Kidney (tissue), 13 donors: ENCODE measurements at regions not wholly inside any gene's neighbourhood (a gene's known extent, or its start where the extent isn't known, plus 50 kb on each side); places are given as distances from the start of the nearest gene placed in this dataset.
"Not testable (repeated sequence)": the region's sequence is repeated elsewhere in the genome, so short reads cannot be mapped to it uniquely, and the experiment has no call there.

ENCODE experiments used
- DNase-seq, 5 donors: peaks; one replicate each; pipeline ENCODE4 v3.0.0-alpha.2; 2013 to 2020
- FAIRE-seq: peaks from 2 replicates; lab custom pipeline; 2012; peaks lifted over from hg19 to GRCh38; lab: Jason Lieb, UNC
- H3K27ac ChIP-seq, 2 donors: one replicate each; pipeline ENCODE4 v1.7.0; 2013; ENCODE audit warnings: low read depth in 2 of 2, low read length in 2 of 2, inconsistent platforms in 1 of 2
- H3K27me3 ChIP-seq: one replicate; pipeline ENCODE4 v1.7.1; 2013; ENCODE audit warnings: low read length, inconsistent platforms; ENCODE audit not compliant: control insufficient read depth, insufficient read depth
- H3K36me3 ChIP-seq, 3 donors: one replicate each; pipeline versions ENCODE4 v1.7.0 to v1.7.1; 2013; ENCODE audit warnings: low read length in 3 of 3, control low read depth in 1 of 3, inconsistent platforms in 1 of 3; ENCODE audit not compliant: insufficient read depth in 3 of 3, control insufficient read depth in 2 of 3
- H3K4me1 ChIP-seq, 3 donors: one replicate each; pipeline versions ENCODE4 v1.7.0 to v1.7.1; 2013; ENCODE audit warnings: low read length in 3 of 3, inconsistent platforms in 1 of 3, low read depth in 1 of 3; ENCODE audit not compliant: control insufficient read depth in 2 of 3, insufficient read depth in 2 of 3
- H3K4me3 ChIP-seq, 3 donors: one replicate each; pipeline versions ENCODE4 v1.7.0 to v1.8.1; 2013; ENCODE audit warnings: low read length in 3 of 3, control low read depth in 1 of 3, inconsistent platforms in 1 of 3
- H3K9ac ChIP-seq, 3 donors: one replicate each; pipeline versions ENCODE4 v1.7.0 to v1.7.1; 2013; ENCODE audit warnings: low read length in 3 of 3, control low read depth in 1 of 3, inconsistent platforms in 1 of 3
- H3K9me3 ChIP-seq, 3 donors: one replicate each; pipeline versions ENCODE4 v1.7.0 to v1.7.1; 2013; ENCODE audit warnings: low read length in 3 of 3, control low read depth in 1 of 3, inconsistent platforms in 1 of 3; ENCODE audit not compliant: control insufficient read depth in 2 of 3, insufficient read depth in 1 of 3
- CTCF ChIP-seq: IDR thresholded peaks from 3 replicates; pipeline ENCODE4 v1.5.1; 2012; ENCODE audit warnings: mild to moderate bottlenecking, moderate library complexity, borderline replicate concordance; ENCODE audit not compliant: insufficient read depth; ENCODE audit errors: extremely low read depth
- intact Hi-C: fragments of 100-400 bp; cut with DNase I; formaldehyde crosslinking; loops from one replicate; pipeline ENCODE4 v1.11.1; 2022
- donor health status: control.
- donor health status: control.
- donor health status: control.
- donor health status: control.
- donor health status: control.
- donor health status: DM: yes; HTN: yes; CAD: no.
- donor health status: Normal renal cell carcinoma (clear cell type).

- Histone ChIP-seq H3K9me3 (no peaks in the 10 kb centered on the region), H3K9ac (no peak overlapping the region), H3K4me1 (no peaks in the 10 kb centered on the region), H3K4me3 (no peak overlapping the region), H3K36me3 (no peaks in the 10 kb centered on the region), H3K27me3 (no peaks in the 10 kb centered on the region), H3K27ac (no peak overlapping the region)
- no peak for FAIRE-seq
- intact Hi-C loops, result no loop called here
- TF ChIP-seq CTCF, result no peak
- DNase-seq, result no peak
Observed at GRCh38 chr14:105993814-105994213, 467.4 kb downstream of the TMEM121 start.

GRCh38 chr14:105995011-105995710 lies 468.8 kb downstream of the TMEM121 start:
- H3K36me3 ChIP-seq, intact Hi-C loops, DNase-seq, H3K9me3 ChIP-seq, H3K4me3 ChIP-seq, H3K27me3 ChIP-seq, H3K9ac ChIP-seq, H3K4me1 ChIP-seq, H3K27ac ChIP-seq, FAIRE-seq: not testable (repeated sequence)

- H3K9me3 ChIP-seq, FAIRE-seq, H3K4me1 ChIP-seq, H3K27ac ChIP-seq, H3K27me3 ChIP-seq, DNase-seq, H3K4me3 ChIP-seq, H3K36me3 ChIP-seq, H3K9ac ChIP-seq, intact Hi-C loops: not testable (repeated sequence)
Observed at GRCh38 chr14:105998597-105998996, 472.2 kb downstream of the TMEM121 start.

GRCh38 chr14:105999361-106000028 lies 473.1 kb downstream of the TMEM121 start:
- Histone ChIP-seq H3K27me3 (no peaks in the 10 kb centered on the region), H3K4me3 (no peak overlapping the region), H3K36me3 (no peaks in the 10 kb centered on the region), H3K9ac (no peak overlapping the region), H3K9me3 (no peaks in the 10 kb centered on the region), H3K27ac (no peak overlapping the region), H3K4me1 (no peaks in the 10 kb centered on the region)
- DNase-seq, result peak in 3 of 5 donors; percentile 11 to 75 (median 13)
- no peak for FAIRE-seq
- intact Hi-C loops, result no loop called here
- TF ChIP-seq CTCF, result no peak

GRCh38 chr14:106000029-106000511 lies 473.7 kb downstream of the TMEM121 start:
- H3K27me3 ChIP-seq, intact Hi-C loops, H3K36me3 ChIP-seq, H3K9me3 ChIP-seq, FAIRE-seq, H3K27ac ChIP-seq, H3K4me3 ChIP-seq, H3K4me1 ChIP-seq, H3K9ac ChIP-seq, DNase-seq: not testable (repeated sequence)

GRCh38 chr14:106001277-106001676 lies 474.9 kb downstream of the TMEM121 start:
- intact Hi-C loops, H3K9ac ChIP-seq, H3K36me3 ChIP-seq, H3K27ac ChIP-seq, DNase-seq, H3K4me3 ChIP-seq, H3K4me1 ChIP-seq, FAIRE-seq, H3K9me3 ChIP-seq, H3K27me3 ChIP-seq: not testable (repeated sequence)
